ENCODE measurements at regions not wholly inside any gene's neighbourhood (a gene's known extent, or its start where the extent isn't known, plus 50 kb on each side); places are given as distances from the start of the nearest gene placed in this dataset.

DNA sequence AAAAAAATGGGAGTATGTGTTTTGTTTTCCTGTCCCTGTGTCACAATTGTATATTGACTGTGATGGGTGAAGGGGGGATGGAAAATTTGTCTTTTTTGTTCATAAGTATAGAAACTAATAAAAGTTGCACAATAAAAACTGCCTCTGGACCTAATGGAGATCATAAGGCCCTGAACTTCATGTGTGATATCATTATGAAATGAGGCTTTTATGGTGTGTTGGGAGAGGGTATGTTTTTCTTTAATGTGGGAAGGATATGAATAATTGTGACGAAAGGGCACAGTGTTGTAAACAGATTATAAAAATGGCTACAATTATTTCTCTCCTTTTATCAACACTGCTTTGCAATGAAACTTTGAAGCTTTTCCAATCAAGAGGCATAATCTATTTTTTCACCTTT, 1889.3 kb upstream of the CELF4 start:
- Histone ChIP-seq H3K4me1 (ENCODE audit: insufficient read depth) (no peaks in the 10 kb centered on the region), H3K9me2 (ENCODE audit: insufficient read depth) (no peaks in the 10 kb centered on the region), H2AFZ (no peak overlapping the region), H4K20me1 (replicated peaks; ENCODE audit: insufficient read depth) (no peaks in the 10 kb centered on the region), H3K27ac (ENCODE audit: low read depth) (no peak overlapping the region), H3K4me2 (no peak overlapping the region), H3K27me3 (ENCODE audit: insufficient read depth) (no peaks in the 10 kb centered on the region), H3F3A (replicated peaks; ENCODE audit: low read depth) (no peaks in the 10 kb centered on the region), H3K4me3 (no peak overlapping the region), H3K79me2 (replicated peaks; ENCODE audit: insufficient read depth) (no peaks in the 10 kb centered on the region), H3K36me3 (ENCODE audit: insufficient read depth) (no peaks in the 10 kb centered on the region)
- Mint-ChIP-seq H3K4me1 (no peaks in the 10 kb centered on the region), H3K9me3 (no peaks in the 10 kb centered on the region; the same call in 2 of the 3 replicates), H3K36me3 (ENCODE audit: low read depth) (no peaks in the 10 kb centered on the region), H3K27ac (0 out of 2 replicates have a peak overlapping the region, but pooled peaks have one; percentile 34), H3K4me3 (no peak overlapping the region), H3K27me3 (ENCODE audit: insufficient read depth, low read depth, poor library complexity) (no peaks in the 10 kb centered on the region)
- DNase-seq (ENCODE audit: low spot score) (no peak), ATAC-seq (no peak)
- TF ChIP-seq STAT1 (IDR thresholded peaks at IDR 0.05; ENCODE audit: unreplicated experiment) = no peak
- TF ChIP-seq ETS1 (IDR thresholded peaks at IDR 0.05) = no peak
- no peak for TF ChIP-seq ZNF331 (CRISPR knock-in tag; IDR thresholded peaks at IDR 0.05; ENCODE audit: low read depth)
- no peak for TF ChIP-seq CREB1 (CRISPR knock-in tag; IDR thresholded peaks at IDR 0.05; ENCODE audit: low read depth)
- TF ChIP-seq ZNF114 (CRISPR knock-in tag; IDR thresholded peaks at IDR 0.05) = no peak
- no peak for TF ChIP-seq EZH2phosphoT487 (IDR thresholded peaks at IDR 0.05; ENCODE audit: unreplicated experiment)
- TF ChIP-seq, protein P1, sequence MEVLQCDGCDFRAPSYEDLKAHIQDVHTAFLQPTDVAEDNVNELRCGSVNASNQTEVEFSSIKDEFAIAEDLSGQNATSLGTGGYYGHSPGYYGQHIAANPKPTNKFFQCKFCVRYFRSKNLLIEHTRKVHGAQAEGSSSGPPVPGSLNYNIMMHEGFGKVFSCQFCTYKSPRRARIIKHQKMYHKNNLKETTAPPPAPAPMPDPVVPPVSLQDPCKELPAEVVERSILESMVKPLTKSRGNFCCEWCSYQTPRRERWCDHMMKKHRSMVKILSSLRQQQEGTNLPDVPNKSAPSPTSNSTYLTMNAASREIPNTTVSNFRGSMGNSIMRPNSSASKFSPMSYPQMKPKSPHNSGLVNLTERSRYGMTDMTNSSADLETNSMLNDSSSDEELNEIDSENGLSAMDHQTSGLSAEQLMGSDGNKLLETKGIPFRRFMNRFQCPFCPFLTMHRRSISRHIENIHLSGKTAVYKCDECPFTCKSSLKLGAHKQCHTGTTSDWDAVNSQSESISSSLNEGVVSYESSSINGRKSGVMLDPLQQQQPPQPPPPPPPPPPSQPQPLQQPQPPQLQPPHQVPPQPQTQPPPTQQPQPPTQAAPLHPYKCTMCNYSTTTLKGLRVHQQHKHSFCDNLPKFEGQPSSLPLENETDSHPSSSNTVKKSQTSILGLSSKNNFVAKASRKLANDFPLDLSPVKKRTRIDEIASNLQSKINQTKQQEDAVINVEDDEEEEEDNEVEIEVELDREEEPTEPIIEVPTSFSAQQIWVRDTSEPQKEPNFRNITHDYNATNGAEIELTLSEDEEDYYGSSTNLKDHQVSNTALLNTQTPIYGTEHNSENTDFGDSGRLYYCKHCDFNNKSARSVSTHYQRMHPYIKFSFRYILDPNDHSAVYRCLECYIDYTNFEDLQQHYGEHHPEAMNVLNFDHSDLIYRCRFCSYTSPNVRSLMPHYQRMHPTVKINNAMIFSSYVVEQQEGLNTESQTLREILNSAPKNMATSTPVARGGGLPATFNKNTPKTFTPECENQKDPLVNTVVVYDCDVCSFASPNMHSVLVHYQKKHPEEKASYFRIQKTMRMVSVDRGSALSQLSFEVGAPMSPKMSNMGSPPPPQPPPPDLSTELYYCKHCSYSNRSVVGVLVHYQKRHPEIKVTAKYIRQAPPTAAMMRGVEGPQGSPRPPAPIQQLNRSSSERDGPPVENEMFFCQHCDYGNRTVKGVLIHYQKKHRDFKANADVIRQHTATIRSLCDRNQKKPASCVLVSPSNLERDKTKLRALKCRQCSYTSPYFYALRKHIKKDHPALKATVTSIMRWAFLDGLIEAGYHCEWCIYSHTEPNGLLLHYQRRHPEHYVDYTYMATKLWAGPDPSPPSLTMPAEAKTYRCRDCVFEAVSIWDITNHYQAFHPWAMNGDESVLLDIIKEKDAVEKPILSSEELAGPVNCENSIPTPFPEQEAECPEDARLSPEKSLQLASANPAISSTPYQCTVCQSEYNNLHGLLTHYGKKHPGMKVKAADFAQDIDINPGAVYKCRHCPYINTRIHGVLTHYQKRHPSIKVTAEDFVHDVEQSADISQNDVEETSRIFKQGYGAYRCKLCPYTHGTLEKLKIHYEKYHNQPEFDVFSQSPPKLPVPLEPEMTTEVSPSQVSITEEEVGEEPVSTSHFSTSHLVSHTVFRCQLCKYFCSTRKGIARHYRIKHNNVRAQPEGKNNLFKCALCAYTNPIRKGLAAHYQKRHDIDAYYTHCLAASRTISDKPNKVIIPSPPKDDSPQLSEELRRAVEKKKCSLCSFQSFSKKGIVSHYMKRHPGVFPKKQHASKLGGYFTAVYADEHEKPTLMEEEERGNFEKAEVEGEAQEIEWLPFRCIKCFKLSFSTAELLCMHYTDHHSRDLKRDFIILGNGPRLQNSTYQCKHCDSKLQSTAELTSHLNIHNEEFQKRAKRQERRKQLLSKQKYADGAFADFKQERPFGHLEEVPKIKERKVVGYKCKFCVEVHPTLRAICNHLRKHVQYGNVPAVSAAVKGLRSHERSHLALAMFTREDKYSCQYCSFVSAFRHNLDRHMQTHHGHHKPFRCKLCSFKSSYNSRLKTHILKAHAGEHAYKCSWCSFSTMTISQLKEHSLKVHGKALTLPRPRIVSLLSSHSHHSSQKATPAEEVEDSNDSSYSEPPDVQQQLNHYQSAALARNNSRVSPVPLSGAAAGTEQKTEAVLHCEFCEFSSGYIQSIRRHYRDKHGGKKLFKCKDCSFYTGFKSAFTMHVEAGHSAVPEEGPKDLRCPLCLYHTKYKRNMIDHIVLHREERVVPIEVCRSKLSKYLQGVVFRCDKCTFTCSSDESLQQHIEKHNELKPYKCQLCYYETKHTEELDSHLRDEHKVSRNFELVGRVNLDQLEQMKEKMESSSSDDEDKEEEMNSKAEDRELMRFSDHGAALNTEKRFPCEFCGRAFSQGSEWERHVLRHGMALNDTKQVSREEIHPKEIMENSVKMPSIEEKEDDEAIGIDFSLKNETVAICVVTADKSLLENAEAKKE (CRISPR knock-in tag; IDR thresholded peaks at IDR 0.05) = no peak
- no peak for TF ChIP-seq JUNB (IDR thresholded peaks at IDR 0.05; ENCODE audit: unreplicated experiment)
- no peak for TF ChIP-seq POLR2AphosphoS5 (IDR thresholded peaks at IDR 0.05; ENCODE audit: low read depth)
- no peak for TF ChIP-seq NANOG (IDR thresholded peaks at IDR 0.05; ENCODE audit: borderline replicate concordance)
- TF ChIP-seq REST (IDR thresholded peaks at IDR 0.05; ENCODE audit: unreplicated experiment) = no peak
- no peak for TF ChIP-seq EZH2 (IDR thresholded peaks at IDR 0.05; ENCODE audit: low read depth, unreplicated experiment)
- TF ChIP-seq, protein P2, sequence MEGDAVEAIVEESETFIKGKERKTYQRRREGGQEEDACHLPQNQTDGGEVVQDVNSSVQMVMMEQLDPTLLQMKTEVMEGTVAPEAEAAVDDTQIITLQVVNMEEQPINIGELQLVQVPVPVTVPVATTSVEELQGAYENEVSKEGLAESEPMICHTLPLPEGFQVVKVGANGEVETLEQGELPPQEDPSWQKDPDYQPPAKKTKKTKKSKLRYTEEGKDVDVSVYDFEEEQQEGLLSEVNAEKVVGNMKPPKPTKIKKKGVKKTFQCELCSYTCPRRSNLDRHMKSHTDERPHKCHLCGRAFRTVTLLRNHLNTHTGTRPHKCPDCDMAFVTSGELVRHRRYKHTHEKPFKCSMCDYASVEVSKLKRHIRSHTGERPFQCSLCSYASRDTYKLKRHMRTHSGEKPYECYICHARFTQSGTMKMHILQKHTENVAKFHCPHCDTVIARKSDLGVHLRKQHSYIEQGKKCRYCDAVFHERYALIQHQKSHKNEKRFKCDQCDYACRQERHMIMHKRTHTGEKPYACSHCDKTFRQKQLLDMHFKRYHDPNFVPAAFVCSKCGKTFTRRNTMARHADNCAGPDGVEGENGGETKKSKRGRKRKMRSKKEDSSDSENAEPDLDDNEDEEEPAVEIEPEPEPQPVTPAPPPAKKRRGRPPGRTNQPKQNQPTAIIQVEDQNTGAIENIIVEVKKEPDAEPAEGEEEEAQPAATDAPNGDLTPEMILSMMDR (conservative IDR thresholded peaks at IDR 0.05; ENCODE audit: low read depth in 2 of 2) = no peak

All from GM23338 (cell line).